HG03460 (cell line): ENCODE measurements at regions not wholly inside any gene's neighbourhood (a gene's known extent, or its start where the extent isn't known, plus 50 kb on each side); places are given as distances from the start of the nearest gene placed in this dataset.

Experiments
- ATAC-seq: cut with Tn5 transposase; IDR thresholded peaks from one replicate; pipeline ENCODE4 v1.9.1; 2021; ENCODE audit not compliant: unreplicated experiment

- no peak for ATAC-seq
Observed at GRCh38 chr17:77728871-77729270, 229.6 kb upstream of the TNRC6C start.

GRCh38 chr17:77729587-77729986 is 228.9 kb upstream of the TNRC6C start:
- ATAC-seq, result no peak

GRCh38 chr17:77730376-77730775 is 228.1 kb upstream of the TNRC6C start:
- no peak for ATAC-seq

- ATAC-seq, result no peak
Observed at GRCh38 chr17:77733576-77734296, 224.8 kb upstream of the TNRC6C start.

GRCh38 chr17:77734371-77735080 is 224.0 kb upstream of the TNRC6C start:
- no peak for ATAC-seq

GRCh38 chr17:77735081-77735565 is 223.4 kb upstream of the TNRC6C start:
- ATAC-seq, result no peak

GRCh38 chr17:77735566-77736198 is 222.8 kb upstream of the TNRC6C start:
- ATAC-seq, result no peak

GRCh38 chr17:77736199-77736585 is 222.3 kb upstream of the TNRC6C start:
- no peak for ATAC-seq

- no peak for ATAC-seq
Observed at GRCh38 chr17:77736721-77737120, 221.8 kb upstream of the TNRC6C start.

- ATAC-seq, result no peak
Observed at GRCh38 chr17:77737442-77738265, 220.8 kb upstream of the TNRC6C start.

- no peak for ATAC-seq
Observed at GRCh38 chr17:77738751-77739531, 219.6 kb upstream of the TNRC6C start.

- no peak for ATAC-seq
Observed at GRCh38 chr17:77740481-77740880, 218.0 kb upstream of the TNRC6C start.

GRCh38 chr17:77741109-77741508 is 217.4 kb upstream of the TNRC6C start:
- ATAC-seq, result no peak

GRCh38 chr17:77742579-77742978 is 215.9 kb upstream of the TNRC6C start:
- no peak for ATAC-seq

GRCh38 chr17:77744066-77744988 is 214.2 kb upstream of the TNRC6C start:
- no peak for ATAC-seq

- ATAC-seq, result no peak
Observed at GRCh38 chr17:77745702-77746101, 212.8 kb upstream of the TNRC6C start.

GRCh38 chr17:77746393-77746792 is 212.1 kb upstream of the TNRC6C start:
- no peak for ATAC-seq

- ATAC-seq, result no peak
Observed at GRCh38 chr17:77746896-77747554, 211.5 kb upstream of the TNRC6C start.

- ATAC-seq, result no peak
Observed at GRCh38 chr17:77748436-77748835, 210.1 kb upstream of the TNRC6C start.
